ENCODE measurements at regions not wholly inside any gene's neighbourhood (a gene's known extent, or its start where the extent isn't known, plus 50 kb on each side); places are given as distances from the start of the nearest gene placed in this dataset.

DNA sequence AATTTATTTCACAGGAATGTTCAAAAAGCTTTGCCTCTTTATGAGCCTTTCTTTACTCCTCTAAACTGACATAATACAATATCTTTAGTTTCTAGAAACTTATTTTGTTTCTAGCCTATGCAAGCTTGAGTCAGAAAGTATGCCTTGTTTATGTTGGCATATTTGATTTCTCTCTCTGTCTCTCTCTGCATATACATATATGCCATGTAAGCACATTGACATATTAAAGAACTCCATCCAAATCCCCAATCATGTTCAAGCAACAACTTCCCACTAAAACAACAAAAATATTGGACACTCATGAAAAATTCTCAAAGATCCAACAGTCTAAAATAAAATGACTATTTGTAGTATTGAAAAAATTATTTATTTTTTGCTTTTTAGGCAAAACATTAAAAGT lies 1651.2 kb upstream of the ACVR2A start:
- no peak for DNase-seq
- no peaks in the 10 kb centered on the region for H3K9me3 ChIP-seq (ENCODE audit: severe bottlenecking)
- no peaks in the 10 kb centered on the region for H3K27me3 ChIP-seq (ENCODE audit: insufficient read depth, low read depth, severe bottlenecking)
- no peaks in the 10 kb centered on the region for H3K36me3 ChIP-seq
- H3K4me3 ChIP-seq (ENCODE audit: low read depth, low read length) = no peak overlapping the region
- TF ChIP-seq, protein P1, sequence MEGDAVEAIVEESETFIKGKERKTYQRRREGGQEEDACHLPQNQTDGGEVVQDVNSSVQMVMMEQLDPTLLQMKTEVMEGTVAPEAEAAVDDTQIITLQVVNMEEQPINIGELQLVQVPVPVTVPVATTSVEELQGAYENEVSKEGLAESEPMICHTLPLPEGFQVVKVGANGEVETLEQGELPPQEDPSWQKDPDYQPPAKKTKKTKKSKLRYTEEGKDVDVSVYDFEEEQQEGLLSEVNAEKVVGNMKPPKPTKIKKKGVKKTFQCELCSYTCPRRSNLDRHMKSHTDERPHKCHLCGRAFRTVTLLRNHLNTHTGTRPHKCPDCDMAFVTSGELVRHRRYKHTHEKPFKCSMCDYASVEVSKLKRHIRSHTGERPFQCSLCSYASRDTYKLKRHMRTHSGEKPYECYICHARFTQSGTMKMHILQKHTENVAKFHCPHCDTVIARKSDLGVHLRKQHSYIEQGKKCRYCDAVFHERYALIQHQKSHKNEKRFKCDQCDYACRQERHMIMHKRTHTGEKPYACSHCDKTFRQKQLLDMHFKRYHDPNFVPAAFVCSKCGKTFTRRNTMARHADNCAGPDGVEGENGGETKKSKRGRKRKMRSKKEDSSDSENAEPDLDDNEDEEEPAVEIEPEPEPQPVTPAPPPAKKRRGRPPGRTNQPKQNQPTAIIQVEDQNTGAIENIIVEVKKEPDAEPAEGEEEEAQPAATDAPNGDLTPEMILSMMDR (IDR thresholded peaks at IDR 0.05; ENCODE audit: low read depth, low read length) = no peak
- no peak overlapping the region for H3K27ac ChIP-seq

DNA sequence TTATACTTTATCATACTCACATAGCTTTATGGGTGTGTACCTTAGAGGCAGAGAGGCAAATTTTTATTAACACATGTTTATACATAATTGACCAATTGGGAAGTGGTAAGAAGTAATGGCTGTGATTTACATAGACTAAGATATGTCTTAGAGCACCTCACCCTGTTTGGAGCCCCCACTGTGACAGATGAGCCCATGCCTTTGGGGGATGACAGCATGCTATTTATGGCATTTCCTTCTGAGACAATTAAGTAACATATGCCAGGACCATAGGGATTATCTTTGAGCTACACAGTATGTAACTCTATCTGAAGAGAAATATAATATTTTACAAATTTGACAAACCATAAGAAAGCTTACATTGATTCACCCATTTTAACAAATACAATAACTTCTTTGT lies 1655.3 kb upstream of the ACVR2A start:
- peak; percentile 9 for DNase-seq
- H3K27ac ChIP-seq = no peak overlapping the region
- no peak overlapping the region for H3K4me3 ChIP-seq (ENCODE audit: low read depth, low read length)
- no peaks in the 10 kb centered on the region for H3K27me3 ChIP-seq (ENCODE audit: insufficient read depth, low read depth, severe bottlenecking)
- H3K9me3 ChIP-seq (ENCODE audit: severe bottlenecking) = no peaks in the 10 kb centered on the region
- TF ChIP-seq, protein P1 (IDR thresholded peaks at IDR 0.05; ENCODE audit: low read depth, low read length) = no peak
- no peaks in the 10 kb centered on the region for H3K36me3 ChIP-seq

GRCh38 chr2:146173934-146174333 lies 1654.0 kb upstream of the ZEB2 start:
- DNase-seq = no peak

DNA sequence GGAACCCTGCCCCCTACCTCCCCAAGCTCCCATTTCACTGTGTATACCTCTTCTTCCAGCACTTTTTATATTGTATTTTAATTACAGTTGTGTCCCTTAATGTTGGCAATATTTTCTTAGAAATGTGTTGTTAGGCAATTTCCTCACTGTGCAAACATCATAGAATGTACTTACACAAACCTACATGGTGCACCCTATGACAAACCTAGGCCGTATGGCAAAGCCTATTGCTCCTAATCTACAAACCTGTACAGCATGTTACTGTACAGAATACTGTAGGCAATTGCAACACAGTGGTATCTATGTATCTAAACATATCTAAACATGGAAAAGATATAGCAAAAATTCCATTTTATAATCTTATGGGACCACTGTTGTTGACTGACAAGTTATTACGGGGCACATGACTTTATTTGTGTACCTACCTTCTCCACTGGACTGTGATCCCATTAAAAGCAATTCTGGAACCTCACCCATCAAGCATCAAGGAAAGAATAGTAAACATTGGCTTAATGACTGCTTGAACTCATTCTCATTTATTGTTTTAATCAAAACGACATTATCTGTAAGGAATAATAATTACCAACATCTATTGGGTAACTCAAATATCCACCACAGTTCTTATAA lies 1641.5 kb upstream of the ZEB2 start:
- no peak overlapping the region for H3K27ac ChIP-seq
- no peak overlapping the region for H3K4me3 ChIP-seq (ENCODE audit: low read depth, low read length)
- TF ChIP-seq, protein P1 (IDR thresholded peaks at IDR 0.05; ENCODE audit: low read depth, low read length) = no peak
- no peaks in the 10 kb centered on the region for H3K36me3 ChIP-seq
- no peak for DNase-seq
- no peaks in the 10 kb centered on the region for H3K9me3 ChIP-seq (ENCODE audit: severe bottlenecking)
- H3K27me3 ChIP-seq (ENCODE audit: insufficient read depth, low read depth, severe bottlenecking) = no peaks in the 10 kb centered on the region

More at GRCh38 chr2:146173934-146174333, 1654.0 kb upstream of the ZEB2 start:
- H3K36me3 ChIP-seq = no peaks in the 10 kb centered on the region
- no peak overlapping the region for H3K4me3 ChIP-seq (ENCODE audit: low read depth, low read length)
- no peaks in the 10 kb centered on the region for H3K27me3 ChIP-seq (ENCODE audit: insufficient read depth, low read depth, severe bottlenecking)
- H3K9me3 ChIP-seq (ENCODE audit: severe bottlenecking) = no peaks in the 10 kb centered on the region
- H3K27ac ChIP-seq = no peak overlapping the region
- TF ChIP-seq, protein P1 (IDR thresholded peaks at IDR 0.05; ENCODE audit: low read depth, low read length) = no peak

GRCh38 chr2:146158072-146158674 lies 1638.3 kb upstream of the ZEB2 start:
- DNase-seq = no peak
- Histone ChIP-seq H3K4me3 (ENCODE audit: low read depth, low read length) (no peak overlapping the region), H3K9me3 (ENCODE audit: severe bottlenecking) (no peaks in the 10 kb centered on the region), H3K36me3 (no peaks in the 10 kb centered on the region), H3K27me3 (ENCODE audit: insufficient read depth, low read depth, severe bottlenecking) (no peaks in the 10 kb centered on the region), H3K27ac (no peak overlapping the region)
- TF ChIP-seq, protein P1 (IDR thresholded peaks at IDR 0.05; ENCODE audit: low read depth, low read length) = no peak

Data from WERI-Rb-1 (cell line).